Left ventricle myocardium inferior (tissue), 1 donor: ENCODE measurements at regions not wholly inside any gene's neighbourhood (a gene's known extent, or its start where the extent isn't known, plus 50 kb on each side); places are given as distances from the start of the nearest gene placed in this dataset.
A peak's percentile ranks its signal among the peaks of the same experiment; 100 is the strongest.

Experiments
- DNase-seq: peaks from one replicate; pipeline ENCODE4 v3.0.0-alpha.2; 2020
- H3K27ac ChIP-seq: fragments of 200-600 bp; replicated peaks from 2 replicates; pipeline ENCODE4 v1.8.0; 2021
- H3K27me3 ChIP-seq: fragments of 200-600 bp; 2 replicates; pipeline ENCODE4 v1.8.0; 2021; ENCODE audit warnings: low read depth
- H3K36me3 ChIP-seq: fragments of 200-600 bp; 2 replicates; pipeline ENCODE4 v1.8.0; 2021
- H3K4me1 ChIP-seq: fragments of 200-600 bp; 2 replicates; pipeline ENCODE4 v1.8.0; 2021
- H3K4me3 ChIP-seq: fragments of 200-600 bp; 2 replicates; pipeline ENCODE4 v1.8.0; 2021; ENCODE audit warnings: mild to moderate bottlenecking, moderate library complexity
- H3K9me3 ChIP-seq: fragments of 200-600 bp; replicated peaks from 2 replicates; pipeline ENCODE4 v1.8.0; 2021
- intact Hi-C: fragments of 100-400 bp; cut with micrococcal nuclease; formaldehyde crosslinking; loops from one replicate; pipeline ENCODE4 v1.11.0; 2022
- TF ChIP-seq, protein P1 (sequence below): fragments of 200-600 bp; IDR thresholded peaks from 2 replicates; pipeline ENCODE4 v1.8.0; 2021; ENCODE audit warnings: antibody characterized with exemption, mild to moderate bottlenecking, borderline replicate concordance
- donor health status: DM: no; HTN: yes; CAD: no; lungs with severe emphysema.

DNA sequence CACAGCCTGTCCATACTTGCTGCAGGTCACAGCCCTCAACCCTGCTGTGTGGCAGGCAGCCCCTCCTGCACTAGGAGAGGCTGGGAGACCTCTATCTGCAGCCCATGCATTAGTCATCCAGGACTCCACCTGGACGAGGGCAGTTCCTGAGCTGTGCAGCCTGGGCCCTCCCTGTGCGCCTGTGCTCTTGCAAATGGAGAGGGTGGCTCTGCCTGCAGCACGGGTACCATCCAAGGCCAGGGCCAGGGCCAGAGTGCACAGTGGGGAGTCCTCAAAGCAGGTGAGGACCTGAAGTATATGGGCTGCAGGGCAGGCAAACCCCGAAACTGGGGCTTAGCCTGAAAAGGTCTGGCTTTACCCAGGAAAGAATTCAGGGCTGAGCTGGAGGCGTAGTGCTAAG, 89.8 kb upstream of the PHACTR3 start:
- H3K4me3 ChIP-seq: no peak overlapping the region
- no peak for DNase-seq
- intact Hi-C loops: no loop called here
- H3K36me3 ChIP-seq: no peaks in the 10 kb centered on the region
- TF ChIP-seq, protein P1, sequence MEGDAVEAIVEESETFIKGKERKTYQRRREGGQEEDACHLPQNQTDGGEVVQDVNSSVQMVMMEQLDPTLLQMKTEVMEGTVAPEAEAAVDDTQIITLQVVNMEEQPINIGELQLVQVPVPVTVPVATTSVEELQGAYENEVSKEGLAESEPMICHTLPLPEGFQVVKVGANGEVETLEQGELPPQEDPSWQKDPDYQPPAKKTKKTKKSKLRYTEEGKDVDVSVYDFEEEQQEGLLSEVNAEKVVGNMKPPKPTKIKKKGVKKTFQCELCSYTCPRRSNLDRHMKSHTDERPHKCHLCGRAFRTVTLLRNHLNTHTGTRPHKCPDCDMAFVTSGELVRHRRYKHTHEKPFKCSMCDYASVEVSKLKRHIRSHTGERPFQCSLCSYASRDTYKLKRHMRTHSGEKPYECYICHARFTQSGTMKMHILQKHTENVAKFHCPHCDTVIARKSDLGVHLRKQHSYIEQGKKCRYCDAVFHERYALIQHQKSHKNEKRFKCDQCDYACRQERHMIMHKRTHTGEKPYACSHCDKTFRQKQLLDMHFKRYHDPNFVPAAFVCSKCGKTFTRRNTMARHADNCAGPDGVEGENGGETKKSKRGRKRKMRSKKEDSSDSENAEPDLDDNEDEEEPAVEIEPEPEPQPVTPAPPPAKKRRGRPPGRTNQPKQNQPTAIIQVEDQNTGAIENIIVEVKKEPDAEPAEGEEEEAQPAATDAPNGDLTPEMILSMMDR: no peak
- no peaks in the 10 kb centered on the region for H3K9me3 ChIP-seq
- peaks cover 83% of the 10 kb centered on the region for H3K27me3 ChIP-seq
- H3K27ac ChIP-seq: no peak overlapping the region
- H3K4me1 ChIP-seq: no peaks in the 10 kb centered on the region

DNA sequence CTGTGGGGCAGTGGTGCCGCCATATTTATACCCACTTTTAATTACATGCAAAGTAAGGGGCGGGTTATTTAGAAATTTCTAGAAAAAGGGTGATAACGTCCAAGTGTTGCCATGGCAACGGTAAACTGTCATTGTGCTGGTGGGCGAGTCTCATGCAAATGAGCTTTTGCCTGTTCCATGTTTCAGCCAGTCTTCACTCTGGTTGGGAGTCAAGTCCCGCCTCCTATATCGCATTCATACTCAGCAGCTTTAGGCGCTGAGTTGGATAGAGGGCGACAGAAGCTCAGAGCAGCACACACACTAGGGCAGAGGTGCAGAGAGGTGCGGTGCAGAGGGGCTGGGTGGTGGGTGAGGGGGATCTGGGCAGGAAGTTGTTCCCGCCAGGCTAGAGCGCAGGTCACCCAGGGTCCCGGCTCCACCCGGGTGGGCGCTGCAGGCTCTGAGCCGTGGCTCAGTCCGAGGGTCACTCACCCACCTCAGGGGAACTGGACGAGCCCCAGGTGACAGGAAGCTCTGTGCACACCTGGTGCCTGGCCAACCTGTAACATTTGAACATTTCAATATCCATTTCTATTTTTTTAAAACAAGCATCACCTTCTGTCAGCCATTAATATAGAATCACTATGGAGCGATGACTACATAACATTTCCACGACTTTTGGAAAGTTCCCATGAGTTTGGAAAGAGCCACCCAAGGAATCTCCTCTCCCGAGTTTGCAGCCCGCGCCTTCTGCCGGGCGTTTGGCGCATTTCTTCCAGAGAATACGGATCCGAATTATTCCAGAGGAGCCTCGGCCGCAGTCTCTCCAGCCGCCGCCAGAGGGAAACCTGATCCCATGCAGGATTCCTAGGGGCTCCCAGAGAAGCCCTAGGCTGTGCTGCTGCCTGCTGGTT, 89.1 kb upstream of the PHACTR3 start:
- H3K4me1 ChIP-seq: no peaks in the 10 kb centered on the region
- no peaks in the 10 kb centered on the region for H3K9me3 ChIP-seq
- peak; percentile 69 for DNase-seq
- TF ChIP-seq, protein P1: peak; percentile 93
- no peaks in the 10 kb centered on the region for H3K36me3 ChIP-seq
- intact Hi-C loops: no loop called here
- no peak overlapping the region for H3K27ac ChIP-seq
- peaks cover 84% of the 10 kb centered on the region for H3K27me3 ChIP-seq
- no peak overlapping the region for H3K4me3 ChIP-seq

DNA sequence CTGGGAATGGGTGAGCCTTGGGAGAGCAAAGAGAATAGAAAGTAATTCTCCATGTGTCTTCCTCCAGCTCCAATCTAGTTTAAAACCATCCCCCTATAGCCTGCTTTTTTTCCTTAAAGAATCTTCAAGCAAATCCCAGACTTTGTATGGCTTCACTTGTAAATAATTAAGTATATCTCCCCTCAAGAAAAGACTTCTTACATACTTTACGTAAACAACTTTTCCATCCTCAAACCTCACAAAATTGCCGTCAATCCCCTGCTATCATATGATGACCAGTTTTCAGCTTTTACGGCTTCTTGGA, 88.5 kb upstream of the PHACTR3 start:
- Histone ChIP-seq H3K9me3 (no peaks in the 10 kb centered on the region), H3K27me3 (peaks cover 88% of the 10 kb centered on the region), H3K4me3 (no peak overlapping the region), H3K4me1 (no peaks in the 10 kb centered on the region), H3K27ac (no peak overlapping the region), H3K36me3 (no peaks in the 10 kb centered on the region)
- DNase-seq: no peak
- TF ChIP-seq, protein P1: no peak
- intact Hi-C loops: no loop called here

DNA sequence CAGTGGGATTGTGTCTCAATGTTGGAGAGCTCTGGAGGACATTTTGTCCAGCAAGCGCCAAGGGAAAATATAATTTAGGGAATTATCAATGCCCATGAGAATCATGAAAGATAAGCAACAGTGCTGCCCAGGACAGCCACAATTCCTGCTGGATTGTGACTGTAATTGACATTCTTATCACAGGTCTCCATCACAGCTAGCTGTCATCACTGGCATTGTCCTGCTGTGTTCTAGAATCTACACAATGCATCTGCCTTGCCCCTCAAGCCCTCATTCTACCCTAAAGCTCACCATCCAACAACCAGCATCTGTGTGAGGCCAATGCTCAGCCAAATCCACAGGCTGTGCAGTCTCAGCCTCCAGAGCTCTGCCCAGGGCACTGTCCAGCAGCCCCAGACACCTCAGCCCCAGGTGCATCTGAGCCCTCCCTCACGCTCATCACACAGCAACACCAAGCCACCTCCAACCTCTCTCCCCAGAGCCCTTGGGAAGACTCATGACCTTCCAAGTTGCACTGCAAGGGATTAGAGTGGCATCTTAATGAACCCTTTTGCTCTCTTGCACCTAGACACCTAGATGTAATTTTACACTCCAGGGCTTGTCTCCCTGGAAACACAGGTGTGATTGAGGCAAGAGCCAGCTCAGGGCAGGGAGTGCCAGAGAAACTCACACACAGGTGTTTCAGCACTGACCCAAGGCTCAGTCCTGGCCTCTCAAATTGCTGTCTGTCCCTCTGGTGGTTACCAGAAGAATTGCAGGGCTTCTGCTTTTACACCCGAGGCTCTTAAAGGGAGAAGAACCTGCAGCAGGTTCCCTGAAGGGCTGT, 85.2 kb upstream of the PHACTR3 start:
- Histone ChIP-seq H3K4me3 (no peak overlapping the region), H3K36me3 (no peaks in the 10 kb centered on the region), H3K27me3 (peaks cover 92% of the 10 kb centered on the region), H3K27ac (no peak overlapping the region), H3K9me3 (no peaks in the 10 kb centered on the region), H3K4me1 (no peaks in the 10 kb centered on the region)
- TF ChIP-seq, protein P1: peak; percentile 90
- intact Hi-C loops: no loop called here
- DNase-seq: no peak

DNA sequence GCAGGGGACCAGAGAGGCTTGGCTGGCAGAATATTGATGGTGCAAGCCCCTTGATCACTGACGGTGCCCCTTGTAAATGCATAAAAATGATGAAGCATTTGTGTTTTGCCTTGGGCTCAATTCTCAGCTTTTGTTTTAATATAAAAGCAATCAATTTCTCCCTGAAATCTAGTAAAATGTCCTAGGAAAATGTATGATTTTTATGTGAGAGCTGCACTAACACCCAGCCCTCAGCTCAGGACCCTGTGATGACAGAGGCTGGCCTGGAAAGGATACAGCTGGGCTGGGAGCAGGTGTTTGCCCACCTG, 84.7 kb upstream of the PHACTR3 start:
- intact Hi-C loops: no loop called here
- H3K4me3 ChIP-seq: no peak overlapping the region
- TF ChIP-seq, protein P1: no peak
- H3K4me1 ChIP-seq: no peaks in the 10 kb centered on the region
- no peaks in the 10 kb centered on the region for H3K9me3 ChIP-seq
- DNase-seq: no peak
- peaks cover 91% of the 10 kb centered on the region for H3K27me3 ChIP-seq
- H3K27ac ChIP-seq: no peak overlapping the region
- H3K36me3 ChIP-seq: no peaks in the 10 kb centered on the region
